ENCODE measurements at regions not wholly inside any gene's neighbourhood (a gene's known extent, or its start where the extent isn't known, plus 50 kb on each side); places are given as distances from the start of the nearest gene placed in this dataset.

DNA sequence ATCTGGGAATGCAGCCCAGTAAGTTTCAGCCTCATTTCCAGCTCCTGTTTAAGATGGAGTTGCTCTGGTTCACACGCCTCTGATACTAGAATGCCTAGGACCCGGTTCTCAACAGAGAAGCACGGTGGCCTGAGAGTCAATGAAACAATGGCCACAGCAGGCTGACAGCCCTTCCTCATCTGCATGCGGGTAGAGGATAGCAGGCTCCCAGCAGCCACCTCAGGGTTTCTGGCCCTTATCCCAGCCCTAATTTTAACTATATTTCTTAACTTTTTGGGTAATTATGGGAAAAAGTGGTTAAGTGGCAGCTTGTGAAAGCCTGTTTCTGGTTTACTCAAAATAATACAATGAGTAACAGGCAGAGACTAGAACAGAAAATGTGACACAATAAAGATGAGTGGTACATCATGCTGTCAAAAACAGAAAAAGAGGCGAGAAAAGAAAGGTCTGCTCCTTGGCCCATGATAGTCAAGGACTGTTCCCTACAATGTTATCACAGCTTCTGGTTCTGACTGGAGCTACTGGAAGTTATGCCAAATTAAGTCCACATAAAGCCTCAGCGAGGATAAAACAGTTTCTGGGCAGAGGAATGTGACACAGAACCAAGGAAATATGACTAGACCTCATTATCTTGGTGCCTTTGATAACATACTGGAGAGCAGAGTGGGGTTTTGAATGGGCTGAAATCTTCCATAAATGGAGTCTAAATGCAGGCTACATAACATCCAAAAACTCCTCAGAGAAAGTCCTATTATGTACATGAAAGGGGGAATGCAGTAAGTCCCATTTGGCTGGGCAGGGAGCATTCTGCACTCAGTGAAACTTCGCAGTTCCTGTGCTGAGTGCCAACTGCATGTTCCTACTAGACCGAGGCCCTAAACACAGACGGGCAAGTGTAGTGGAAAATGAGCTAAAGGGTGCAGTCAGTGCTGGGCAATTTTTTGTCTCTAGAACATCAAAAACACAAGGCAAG is 92.1 kb downstream of the NIBAN1 start:
- WGBS (ENCODE audit: insufficient coverage, insufficient replicate concordance, low lambda C conversion rate, missing lambda C conversion rate), result 31% methylated on average over 9 of the region's 9 CpGs
- in situ Hi-C loops (cut with MboI) (no loop called here), intact Hi-C loops (cut with micrococcal nuclease; ENCODE audit: unreplicated experiment) (loop anchor here (1.0 to 5.0 kb wide), 2 partner anchors 15 to 75 kb away; no protein-coding TSS in a partner anchor)
- Histone ChIP-seq H3K79me2 (ENCODE audit: control insufficient read depth, insufficient read depth, low read length) (no peaks in the 10 kb centered on the region), H3K4me1 (ENCODE audit: control insufficient read depth, insufficient read depth, low read length) (peaks cover 18% of the 10 kb centered on the region), H3K4me2 (ENCODE audit: control insufficient read depth, insufficient read depth) (peak overlapping the region; percentile 22; the same call in 1 of the 2 replicates), H3K36me3 (ENCODE audit: control insufficient read depth in 2 of 2, insufficient read depth in 2 of 2, low read length in 1 of 2) (peaks cover 0 to 6% of the 10 kb centered on the region in 2 experiments; a peak in 1 of 4 replicates), H2AFZ (ENCODE audit: control insufficient read depth, low read depth, low read length) (no peak overlapping the region; the same call in 1 of the 2 replicates), H3K27ac (ENCODE audit: control insufficient read depth, insufficient read depth) (peak overlapping the region; percentile 66), H3K4me3 (no peak overlapping the region), H3K27me3 (replicated peaks in 1 of 2; ENCODE audit: control insufficient read depth in 2 of 2, insufficient read depth in 2 of 2, low read length in 1 of 2) (no peaks in the 10 kb centered on the region), H3K9me3 (replicated peaks; ENCODE audit: control insufficient read depth, insufficient read depth, low read length) (no peaks in the 10 kb centered on the region), H4K20me1 (ENCODE audit: control insufficient read depth, insufficient read depth) (no peaks in the 10 kb centered on the region), H3K9ac (ENCODE audit: control insufficient read depth, insufficient read depth, low read length) (no peak overlapping the region)
- DNase-seq (ENCODE audit: low read depth, low spot score), result no peak
- FAIRE-seq, result peak; percentile 18
- ChIA-PET POLR2A (interaction anchor here (0.7 to 0.9 kb wide), 3 partner anchors 10 to 94 kb away, joined by 3 read pairs; partner anchors contain the start of gene NIBAN1), SMC1A (ENCODE audit: uncharacterized antibody, unreplicated experiment) (interaction anchor here (0.6 to 5.2 kb wide), 10 partner anchors 9 to 484 kb away, joined by 3 to 31 read pairs (median 4); partner anchors contain the start of gene NIBAN1), RAD21 (ENCODE audit: unreplicated experiment) (interaction anchor here (0.8 to 1.4 kb wide), 5 partner anchors 9 to 92 kb away, joined by 3 to 5 read pairs (median 4); partner anchors contain the start of gene NIBAN1), CTCF (interaction anchor here (1.1 to 1.7 kb wide), 2 partner anchors 10 to 77 kb away, joined by 7 to 9 read pairs; no protein-coding TSS in a partner anchor)
- no TSS peak for BruUV-seq (replicated peaks)
- peak; percentile 82 for ATAC-seq
- TF ChIP-seq IKZF1 (conservative IDR thresholded peaks at IDR 0.05) (peak; percentile 43; the same call in 1 of the 2 replicates), NR2F1 (conservative IDR thresholded peaks at IDR 0.05) (0 out of 2 replicates have a peak, but pooled peaks have one; percentile 28), CHD1 (IDR thresholded peaks at IDR 0.05; ENCODE audit: low read depth, low read length) (no peak), SREBF2 (IDR thresholded peaks at IDR 0.05; ENCODE audit: low read length) (no peak), POLR2AphosphoS2 (IDR thresholded peaks at IDR 0.05; ENCODE audit: low read depth, low read length) (no peak), PAX5 (IDR thresholded peaks at IDR 0.05; ENCODE audit: borderline replicate concordance, low read depth, low read length) (no peak), MTA2 (IDR thresholded peaks at IDR 0.05; ENCODE audit: low read depth) (peak; percentile 69; the same call in 1 of the 2 replicates), SRF (IDR thresholded peaks at IDR 0.05; ENCODE audit: low read depth in 2 of 2, low read length in 2 of 2) (no peak), EP300 (IDR thresholded peaks at IDR 0.05; ENCODE audit: borderline replicate concordance in 1 of 2, control insufficient read depth in 1 of 2, low read depth in 2 of 2, low read length in 2 of 2) (peak; percentile 48 to 52; a peak in 2 of 4 replicates), JUND (IDR thresholded peaks at IDR 0.05; ENCODE audit: low read depth, low read length) (no peak), GATAD2B (conservative IDR thresholded peaks at IDR 0.05; ENCODE audit: low read depth) (no peak), MTA3 (IDR thresholded peaks at IDR 0.05; ENCODE audit: borderline replicate concordance, low read length) (no peak), EED (IDR thresholded peaks at IDR 0.05; ENCODE audit: low read depth) (peak; percentile 81), EGR1 (IDR thresholded peaks at IDR 0.05; ENCODE audit: borderline replicate concordance in 1 of 2, low read depth in 2 of 2, low read length in 2 of 2) (no peak)
- TF ChIP-seq, protein P1, sequence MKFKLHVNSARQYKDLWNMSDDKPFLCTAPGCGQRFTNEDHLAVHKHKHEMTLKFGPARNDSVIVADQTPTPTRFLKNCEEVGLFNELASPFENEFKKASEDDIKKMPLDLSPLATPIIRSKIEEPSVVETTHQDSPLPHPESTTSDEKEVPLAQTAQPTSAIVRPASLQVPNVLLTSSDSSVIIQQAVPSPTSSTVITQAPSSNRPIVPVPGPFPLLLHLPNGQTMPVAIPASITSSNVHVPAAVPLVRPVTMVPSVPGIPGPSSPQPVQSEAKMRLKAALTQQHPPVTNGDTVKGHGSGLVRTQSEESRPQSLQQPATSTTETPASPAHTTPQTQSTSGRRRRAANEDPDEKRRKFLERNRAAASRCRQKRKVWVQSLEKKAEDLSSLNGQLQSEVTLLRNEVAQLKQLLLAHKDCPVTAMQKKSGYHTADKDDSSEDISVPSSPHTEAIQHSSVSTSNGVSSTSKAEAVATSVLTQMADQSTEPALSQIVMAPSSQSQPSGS (IDR thresholded peaks at IDR 0.05; ENCODE audit: low read length), result peak; percentile 48; the same call in 1 of the 2 replicates
- TF ChIP-seq, protein P2, sequence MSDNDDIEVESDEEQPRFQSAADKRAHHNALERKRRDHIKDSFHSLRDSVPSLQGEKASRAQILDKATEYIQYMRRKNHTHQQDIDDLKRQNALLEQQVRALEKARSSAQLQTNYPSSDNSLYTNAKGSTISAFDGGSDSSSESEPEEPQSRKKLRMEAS (IDR thresholded peaks at IDR 0.05; ENCODE audit: low read depth, low read length), result no peak
- TF ChIP-seq, protein P3, sequence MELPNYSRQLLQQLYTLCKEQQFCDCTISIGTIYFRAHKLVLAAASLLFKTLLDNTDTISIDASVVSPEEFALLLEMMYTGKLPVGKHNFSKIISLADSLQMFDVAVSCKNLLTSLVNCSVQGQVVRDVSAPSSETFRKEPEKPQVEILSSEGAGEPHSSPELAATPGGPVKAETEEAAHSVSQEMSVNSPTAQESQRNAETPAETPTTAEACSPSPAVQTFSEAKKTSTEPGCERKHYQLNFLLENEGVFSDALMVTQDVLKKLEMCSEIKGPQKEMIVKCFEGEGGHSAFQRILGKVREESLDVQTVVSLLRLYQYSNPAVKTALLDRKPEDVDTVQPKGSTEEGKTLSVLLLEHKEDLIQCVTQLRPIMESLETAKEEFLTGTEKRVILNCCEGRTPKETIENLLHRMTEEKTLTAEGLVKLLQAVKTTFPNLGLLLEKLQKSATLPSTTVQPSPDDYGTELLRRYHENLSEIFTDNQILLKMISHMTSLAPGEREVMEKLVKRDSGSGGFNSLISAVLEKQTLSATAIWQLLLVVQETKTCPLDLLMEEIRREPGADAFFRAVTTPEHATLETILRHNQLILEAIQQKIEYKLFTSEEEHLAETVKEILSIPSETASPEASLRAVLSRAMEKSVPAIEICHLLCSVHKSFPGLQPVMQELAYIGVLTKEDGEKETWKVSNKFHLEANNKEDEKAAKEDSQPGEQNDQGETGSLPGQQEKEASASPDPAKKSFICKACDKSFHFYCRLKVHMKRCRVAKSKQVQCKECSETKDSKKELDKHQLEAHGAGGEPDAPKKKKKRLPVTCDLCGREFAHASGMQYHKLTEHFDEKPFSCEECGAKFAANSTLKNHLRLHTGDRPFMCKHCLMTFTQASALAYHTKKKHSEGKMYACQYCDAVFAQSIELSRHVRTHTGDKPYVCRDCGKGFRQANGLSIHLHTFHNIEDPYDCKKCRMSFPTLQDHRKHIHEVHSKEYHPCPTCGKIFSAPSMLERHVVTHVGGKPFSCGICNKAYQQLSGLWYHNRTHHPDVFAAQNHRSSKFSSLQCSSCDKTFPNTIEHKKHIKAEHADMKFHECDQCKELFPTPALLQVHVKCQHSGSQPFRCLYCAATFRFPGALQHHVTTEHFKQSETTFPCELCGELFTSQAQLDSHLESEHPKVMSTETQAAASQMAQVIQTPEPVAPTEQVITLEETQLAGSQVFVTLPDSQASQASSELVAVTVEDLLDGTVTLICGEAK (IDR thresholded peaks at IDR 0.05; ENCODE audit: borderline replicate concordance), result no peak

Measured in GM12878 (cell line).